HG03565 (cell line): ENCODE measurements at regions not wholly inside any gene's neighbourhood (a gene's known extent, or its start where the extent isn't known, plus 50 kb on each side); places are given as distances from the start of the nearest gene placed in this dataset.

ENCODE experiments used
- ATAC-seq: cut with Tn5 transposase; IDR thresholded peaks from one replicate; pipeline ENCODE4 v1.9.1; 2021; ENCODE audit warnings: mild to moderate bottlenecking, moderate library complexity; ENCODE audit not compliant: unreplicated experiment

DNA sequence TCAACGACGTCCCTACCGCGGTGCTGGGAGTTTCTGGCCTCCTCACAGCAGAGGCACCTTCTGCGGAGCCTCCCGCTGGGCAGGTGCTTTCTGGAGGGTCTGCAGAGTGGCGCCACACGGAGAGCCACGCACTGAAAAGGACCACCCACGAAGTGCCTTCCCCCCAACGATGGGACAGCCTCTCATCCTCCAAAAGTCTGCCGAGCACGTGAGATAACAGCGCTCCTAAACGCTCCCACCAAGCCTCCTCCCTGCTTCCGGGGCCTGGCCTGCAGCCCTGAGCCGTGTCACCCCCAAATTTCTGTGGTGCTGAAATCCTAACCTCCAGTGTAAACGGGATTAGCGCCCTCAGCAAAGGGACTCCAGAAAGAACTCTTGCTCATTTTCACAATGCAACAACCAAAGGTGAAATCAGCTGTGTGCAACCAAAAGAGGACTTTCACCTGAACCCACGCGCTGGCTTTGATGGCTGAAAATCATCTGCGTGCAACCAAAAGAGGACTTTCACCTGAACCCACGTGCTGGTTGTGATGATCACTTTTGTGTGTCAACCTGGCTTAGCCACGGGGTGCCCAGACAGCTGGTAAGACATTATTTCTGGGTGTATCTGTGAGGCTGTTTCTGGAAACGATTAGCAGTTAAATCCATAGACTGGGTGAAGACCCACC is 924.6 kb downstream of the BRD1 start:
- no peak for ATAC-seq

DNA sequence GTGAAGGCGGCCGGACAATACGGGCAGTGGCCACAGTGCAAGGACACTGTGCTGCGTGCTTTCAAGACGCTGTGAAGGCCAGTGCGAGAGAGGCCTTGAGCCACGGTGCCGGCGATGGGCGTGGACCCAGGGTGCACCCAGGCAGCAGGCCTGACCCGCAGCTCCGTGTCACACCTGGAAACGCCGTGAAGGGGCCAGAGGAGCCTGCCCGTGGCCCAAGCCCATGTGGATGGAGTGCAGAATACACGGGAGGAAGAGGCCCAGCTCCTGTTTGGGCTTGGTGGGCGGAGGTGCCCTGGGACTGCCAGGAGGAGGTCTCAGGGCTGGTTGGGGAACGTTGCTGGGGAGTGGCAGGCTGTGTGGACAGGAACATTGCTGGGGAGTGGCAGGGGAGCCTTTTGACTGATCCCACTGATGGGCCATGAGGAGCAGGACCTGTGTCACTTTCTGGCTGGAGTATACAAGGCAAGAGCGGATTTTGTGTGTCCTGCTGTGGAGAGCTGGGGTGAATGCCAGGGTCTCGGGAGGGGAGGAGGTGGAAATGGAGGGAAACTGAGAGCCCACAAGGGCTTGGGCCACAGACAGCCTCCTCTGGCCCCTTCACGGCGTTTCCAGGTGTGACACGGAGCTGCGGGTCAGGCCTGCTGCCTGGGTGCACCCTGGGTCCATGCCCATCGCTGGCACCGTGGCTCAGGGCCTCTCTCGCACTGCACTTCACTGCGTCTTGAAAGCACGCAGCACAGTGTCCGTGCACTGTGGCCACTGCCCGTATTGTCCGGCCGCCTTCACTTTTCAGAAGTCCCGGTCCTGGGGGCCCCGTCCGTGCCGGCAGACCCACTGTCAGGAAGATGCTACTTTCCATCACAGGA is 925.4 kb downstream of the BRD1 start:
- ATAC-seq: no peak

DNA sequence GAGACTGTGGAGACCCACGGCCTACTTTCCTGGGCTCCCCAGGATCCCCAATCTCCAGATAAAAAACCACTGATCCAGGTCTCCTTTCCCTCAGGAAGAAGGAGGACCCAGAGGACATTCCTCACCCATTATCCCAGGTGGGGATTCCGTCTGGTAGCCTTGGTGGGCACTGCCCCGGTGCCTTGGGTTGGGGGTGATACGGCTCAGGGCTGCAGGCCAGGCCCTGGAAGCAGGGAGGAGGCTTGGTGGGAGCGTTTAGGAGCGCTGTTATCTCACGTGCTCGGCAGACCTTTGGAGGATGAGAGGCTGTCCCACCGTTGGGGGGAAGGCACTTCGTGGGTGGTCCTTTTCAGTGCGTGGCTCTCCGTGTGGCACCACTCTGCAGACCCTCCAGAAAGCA is 926.3 kb downstream of the BRD1 start:
- no peak for ATAC-seq

DNA sequence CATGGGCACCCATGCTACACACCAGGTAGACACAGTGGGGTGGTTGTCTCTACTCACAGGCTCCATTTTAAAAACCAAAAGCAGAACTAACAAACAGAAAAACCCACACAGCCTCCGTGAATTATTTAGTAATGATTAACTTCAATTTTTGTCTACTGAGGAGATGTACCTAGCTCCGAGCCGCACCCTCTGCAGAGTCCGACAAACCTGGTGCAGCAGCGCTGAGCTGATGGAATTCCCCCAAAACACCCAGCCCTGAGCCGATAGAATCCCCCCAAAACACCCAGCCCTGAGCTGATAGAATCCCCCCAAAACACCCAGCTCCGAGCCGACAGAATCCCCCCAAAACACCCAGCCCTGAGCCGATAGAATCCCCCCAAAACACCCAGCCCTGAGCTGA is 927.0 kb downstream of the BRD1 start:
- no peak for ATAC-seq

DNA sequence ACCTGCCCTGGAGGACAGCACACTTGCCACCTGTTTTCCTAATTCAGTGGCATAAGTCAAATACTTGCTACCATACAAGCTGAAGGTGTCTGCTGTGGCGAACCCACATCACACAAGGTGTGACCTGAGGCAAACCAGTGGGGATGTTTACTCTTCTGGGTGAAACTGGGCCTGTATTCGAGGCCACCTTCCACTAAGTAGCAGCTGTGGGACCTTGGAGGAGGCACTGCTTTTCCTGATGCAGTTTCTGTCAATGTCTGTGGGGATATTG is 927.4 kb downstream of the BRD1 start:
- ATAC-seq: no peak

DNA sequence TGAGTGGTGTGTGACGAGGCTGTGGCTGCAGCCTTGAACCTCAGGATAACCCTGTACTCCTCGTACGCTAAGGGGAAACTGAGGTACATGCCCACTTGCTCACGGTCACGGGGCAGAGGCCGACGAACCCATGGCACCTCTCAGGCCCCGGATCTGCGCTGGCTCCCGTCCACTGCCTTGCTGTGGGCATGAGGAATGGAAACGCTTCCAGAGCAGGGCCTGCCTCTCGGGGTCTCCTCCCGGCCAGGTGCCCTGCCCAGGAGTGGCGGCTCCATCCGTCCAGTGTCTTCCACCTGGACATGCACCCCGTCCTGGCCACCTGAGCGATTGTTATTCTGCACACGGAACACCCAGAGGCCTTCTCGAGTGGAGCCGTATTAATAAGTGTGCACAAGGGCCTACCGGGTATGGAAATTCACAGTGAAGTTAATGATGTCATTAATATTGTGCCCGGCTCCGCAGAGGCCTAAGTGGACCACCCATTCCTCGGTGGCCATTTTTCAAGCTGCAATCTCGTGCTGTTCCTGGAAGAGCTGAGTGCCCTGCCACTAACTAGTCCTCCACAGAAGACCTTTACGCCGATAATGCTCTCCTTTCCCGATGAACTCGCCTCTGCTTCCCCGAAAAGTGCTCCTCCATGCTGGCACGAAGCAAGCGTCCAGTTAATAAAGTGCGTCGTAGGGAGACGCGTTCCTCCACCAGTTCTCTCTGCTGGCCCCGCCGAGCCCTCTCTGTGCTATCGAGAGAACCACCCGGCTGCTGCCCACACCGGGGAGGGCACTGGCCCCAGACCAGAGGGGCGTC is 927.9 kb downstream of the BRD1 start:
- ATAC-seq: no peak

DNA sequence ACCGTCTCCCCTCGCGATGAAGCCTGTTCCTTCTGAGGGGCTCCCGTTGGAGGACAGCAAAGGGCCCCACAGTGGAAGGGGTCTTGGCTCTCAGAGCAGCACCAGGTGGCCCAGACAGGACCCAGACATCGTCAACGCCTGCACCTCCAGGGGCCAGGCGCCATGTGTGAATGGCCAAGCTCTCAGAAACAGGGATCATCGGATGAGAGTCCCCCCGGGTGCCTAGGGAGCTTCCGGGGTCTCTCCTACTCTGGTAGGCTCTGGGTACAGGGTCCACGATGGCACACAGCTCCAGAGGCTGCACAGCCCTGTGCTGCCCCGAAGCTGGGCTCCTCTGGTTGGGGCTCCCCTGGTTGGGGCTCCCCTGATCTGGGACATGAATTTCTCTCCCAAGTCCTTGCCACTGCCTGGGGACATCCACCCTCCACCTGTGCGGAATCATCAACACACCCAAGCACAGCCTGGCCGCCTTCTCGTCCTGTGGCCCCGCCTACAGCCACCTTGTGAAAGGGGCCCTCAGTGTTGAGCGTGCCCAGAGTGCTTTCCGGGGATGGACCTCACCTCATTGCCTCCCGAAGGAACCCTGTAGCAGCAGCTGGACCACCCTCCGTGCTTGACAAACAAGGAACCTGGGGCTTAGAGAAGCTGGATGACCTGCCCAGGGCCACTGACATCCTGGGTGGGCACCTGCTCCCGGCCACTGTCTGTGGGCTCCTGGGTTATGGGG is 929.0 kb downstream of the BRD1 start:
- ATAC-seq: no peak

DNA sequence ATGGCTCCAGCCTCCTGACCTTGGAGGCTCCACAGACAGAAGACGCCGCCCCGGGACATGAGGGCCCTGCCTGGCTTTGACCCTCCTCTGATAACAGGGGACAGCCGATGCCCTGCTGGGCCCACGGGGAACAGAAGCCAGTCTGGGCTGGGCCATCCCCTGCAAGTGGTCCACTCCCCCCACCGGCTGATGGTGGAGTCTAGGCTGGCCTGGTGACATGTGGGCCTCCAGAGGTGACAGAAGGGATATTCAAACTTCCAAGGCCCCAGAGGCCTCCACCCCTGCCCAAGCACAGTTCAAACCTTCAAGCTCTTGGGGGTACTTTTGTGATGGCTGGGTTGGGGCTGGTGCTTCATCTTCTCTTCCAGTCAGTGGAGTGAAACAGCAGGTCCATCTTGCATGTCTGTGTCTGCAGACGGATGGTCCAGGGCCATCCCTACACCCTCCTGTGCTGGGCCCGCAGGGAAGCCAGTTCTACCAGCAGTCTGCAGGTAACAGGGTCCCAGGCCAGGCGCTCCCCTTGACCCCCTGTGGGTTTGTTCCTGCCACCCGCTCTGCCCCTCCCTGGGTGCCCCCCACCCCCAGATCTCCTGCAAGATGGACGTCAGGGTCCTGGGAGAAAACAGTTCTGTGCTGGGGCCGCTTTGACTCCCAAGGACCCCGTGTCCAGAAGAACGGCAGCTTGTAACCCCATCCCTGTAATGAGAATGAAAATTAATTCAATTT is 929.9 kb downstream of the BRD1 start:
- no peak for ATAC-seq

DNA sequence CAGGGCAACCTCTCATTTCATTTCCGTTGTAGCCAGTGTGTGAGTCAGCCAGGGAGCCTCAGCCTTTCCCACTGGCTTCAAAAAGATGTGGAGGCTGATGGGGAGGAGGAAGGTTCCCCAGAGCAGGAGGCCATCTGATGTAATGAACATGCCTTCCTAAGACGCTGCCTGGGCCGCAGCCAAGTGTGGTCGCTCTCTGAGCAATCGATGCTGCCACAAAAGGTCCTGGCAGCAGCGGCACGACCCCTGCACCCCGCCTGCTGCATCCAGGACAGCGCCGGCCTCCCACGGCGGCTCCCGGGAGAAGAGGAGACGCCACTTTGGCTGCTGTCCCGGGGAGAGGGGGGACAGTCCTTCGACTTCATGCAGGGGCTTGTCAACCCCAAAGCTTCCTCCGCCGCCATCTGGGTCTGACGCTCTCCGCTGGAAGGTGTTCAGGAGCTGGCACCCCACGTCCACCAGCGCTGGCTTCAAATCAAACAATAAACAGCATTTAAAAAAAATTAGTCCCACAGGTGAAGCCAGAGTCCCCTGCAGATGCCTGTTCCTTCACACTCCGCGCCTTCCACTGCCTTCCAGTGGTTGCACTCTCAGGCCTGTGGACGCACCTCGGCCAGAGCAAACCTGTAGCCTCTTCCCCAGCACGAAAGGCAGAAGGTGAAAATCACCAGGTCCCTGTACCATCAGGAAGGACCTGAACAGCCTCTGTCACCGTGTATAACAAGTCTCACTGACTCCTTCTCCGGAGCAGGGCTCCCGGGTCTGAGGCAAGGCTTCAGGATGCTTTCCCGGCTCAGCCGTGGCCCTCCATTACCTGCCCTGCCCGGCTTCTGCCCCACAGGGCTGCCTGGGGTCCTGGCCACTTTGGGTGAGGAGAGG is 930.7 kb downstream of the BRD1 start:
- ATAC-seq: no peak

DNA sequence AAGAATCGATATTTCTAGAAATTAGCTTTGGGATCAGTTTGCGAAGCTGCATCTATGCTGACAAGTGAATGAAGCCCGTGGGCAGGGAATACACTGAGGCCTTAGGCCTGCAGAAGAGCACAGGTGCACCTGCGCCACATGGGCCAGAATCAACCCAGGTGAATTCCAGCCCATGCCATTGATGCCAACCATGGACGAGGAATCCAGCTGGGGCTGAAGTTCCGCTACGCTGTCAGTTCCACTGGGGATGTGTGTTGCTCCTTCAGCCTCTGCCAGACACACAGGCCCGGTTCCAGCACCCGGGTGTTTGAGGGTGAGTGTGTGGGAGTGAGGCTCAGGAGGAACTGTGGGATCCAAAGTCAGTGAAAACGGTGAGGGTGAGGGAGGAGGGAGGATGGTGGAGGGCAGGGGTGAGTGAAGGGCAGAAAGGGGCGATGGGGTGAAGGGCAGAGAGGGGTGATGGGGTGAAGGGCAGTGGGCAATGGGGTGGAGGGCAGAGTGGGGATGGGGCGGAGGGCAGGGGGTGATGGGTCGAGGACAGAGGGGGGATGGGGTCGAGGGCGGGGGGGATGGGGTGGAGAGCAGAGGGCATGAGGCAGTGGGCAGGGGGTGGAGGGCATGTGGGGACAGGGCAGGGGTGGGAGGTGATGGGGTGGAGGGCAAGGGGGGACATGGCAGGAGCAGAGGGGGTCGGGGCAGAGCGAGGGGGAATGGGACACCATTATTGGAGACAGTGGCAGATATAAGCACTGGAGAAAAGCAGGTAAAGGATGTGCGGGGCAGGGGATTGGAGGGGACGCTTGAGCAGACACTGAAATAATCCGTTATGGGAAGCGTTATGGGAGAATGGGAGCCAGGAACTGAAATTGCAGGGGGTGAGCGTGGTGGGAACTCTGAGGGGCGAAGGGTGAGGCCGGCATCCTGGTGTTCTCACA is 931.6 kb downstream of the BRD1 start:
- no peak for ATAC-seq

DNA sequence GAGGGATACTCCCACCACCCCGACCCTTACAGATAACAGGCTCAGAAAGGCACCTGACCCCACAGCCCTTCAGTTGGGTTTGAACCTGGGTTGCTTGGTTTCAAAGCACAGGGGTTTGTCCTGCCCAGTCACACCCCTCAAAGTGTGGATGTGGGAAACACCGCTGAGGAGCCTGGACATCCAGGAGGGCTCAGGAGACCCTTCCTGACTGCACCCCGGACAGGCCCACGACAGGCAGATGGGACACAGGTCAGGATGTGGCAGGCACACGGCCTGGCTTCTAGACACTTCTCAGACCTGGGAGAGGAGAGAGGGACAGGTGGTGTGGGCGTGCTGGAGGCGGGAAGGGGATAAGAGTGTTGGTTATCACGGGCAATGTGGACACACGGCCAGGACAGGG is 932.3 kb downstream of the BRD1 start:
- ATAC-seq: no peak

DNA sequence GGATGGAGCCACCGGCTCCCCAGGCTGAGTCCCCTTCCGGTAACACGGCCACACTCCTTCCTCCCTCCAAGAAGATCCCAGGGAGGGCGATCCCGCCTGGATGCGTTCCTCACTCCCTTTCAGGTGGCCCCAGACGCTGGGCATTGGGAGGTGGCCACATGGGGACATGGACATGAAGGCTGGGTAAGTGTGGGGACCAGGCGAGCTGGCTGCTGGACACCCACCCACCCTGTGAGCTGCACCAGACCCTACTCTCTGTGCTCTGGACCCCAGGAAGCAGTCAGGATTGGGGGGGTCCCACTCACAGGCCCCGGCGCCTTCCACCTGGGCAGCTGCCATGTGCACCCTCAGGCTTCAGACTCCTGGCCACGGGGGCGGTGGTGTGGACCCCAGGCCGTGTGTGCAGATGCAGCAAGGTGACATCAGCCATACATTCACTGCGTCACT is 932.8 kb downstream of the BRD1 start:
- ATAC-seq: no peak

DNA sequence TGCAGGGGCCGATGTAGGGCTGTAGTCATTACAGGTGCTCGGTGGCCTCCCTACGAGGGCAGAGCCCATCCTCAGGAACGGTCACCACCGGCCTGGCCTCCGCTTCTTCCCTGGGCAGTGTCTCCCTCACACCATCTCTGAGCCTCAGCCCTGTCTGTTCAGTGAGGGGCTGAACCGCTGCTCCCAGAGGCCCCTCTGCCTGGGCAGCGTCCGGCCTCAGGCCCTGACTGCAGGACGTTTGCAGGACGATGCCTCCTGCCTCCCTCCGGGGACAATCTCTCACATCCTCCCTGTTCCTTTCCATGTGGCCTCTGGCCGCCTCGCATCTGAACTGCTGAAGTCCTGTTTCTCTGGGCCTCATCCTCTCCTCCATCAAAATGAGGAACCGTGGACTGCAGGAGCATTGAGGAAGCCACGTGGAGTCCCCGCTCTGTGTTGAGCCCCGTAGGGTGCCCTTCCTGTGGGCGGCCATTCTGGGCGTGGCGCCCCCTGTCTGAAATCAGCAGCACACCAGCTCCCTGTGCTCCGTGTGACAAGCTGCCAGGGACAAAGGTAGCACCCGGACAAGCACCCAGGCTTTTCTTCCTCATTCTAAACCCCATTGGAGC is 933.5 kb downstream of the BRD1 start:
- ATAC-seq: no peak

DNA sequence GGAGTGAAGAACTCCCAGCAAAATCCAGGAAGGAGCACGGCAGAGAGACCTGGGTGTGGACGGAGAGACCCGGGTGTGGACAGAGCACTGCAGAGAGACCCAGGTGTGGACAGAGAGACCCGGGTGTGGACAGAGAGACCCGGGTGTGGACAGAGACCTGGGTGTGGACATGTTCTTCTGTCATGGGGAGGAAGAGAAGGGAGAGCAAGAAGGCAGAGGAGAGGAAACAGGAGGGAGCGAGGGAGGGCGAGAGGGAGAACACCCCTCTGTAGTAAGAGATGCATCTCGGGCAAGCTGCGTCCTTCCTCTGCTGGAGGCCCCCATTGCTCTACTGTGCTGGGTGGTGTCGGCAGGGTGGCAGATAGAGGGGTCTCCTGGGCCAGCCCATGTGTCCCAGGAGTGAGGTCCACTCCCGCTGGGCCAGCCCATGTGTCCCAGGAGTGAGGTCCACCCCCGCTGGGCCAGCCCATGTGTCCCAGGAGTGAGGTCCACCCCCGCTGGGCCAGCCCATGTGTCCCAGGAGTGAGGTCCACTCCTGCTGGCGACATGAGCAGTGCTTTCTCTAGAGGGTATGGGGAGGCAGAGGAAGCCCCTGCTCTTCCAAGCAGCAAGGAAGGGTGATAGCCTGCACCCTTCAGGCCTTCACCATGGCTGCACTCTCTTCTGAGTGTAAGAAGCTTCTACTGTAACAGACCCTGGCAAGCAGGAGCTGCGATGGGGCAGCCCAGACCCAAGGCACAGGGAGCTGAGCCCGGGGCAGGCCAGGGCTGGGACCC is 934.2 kb downstream of the BRD1 start:
- no peak for ATAC-seq

DNA sequence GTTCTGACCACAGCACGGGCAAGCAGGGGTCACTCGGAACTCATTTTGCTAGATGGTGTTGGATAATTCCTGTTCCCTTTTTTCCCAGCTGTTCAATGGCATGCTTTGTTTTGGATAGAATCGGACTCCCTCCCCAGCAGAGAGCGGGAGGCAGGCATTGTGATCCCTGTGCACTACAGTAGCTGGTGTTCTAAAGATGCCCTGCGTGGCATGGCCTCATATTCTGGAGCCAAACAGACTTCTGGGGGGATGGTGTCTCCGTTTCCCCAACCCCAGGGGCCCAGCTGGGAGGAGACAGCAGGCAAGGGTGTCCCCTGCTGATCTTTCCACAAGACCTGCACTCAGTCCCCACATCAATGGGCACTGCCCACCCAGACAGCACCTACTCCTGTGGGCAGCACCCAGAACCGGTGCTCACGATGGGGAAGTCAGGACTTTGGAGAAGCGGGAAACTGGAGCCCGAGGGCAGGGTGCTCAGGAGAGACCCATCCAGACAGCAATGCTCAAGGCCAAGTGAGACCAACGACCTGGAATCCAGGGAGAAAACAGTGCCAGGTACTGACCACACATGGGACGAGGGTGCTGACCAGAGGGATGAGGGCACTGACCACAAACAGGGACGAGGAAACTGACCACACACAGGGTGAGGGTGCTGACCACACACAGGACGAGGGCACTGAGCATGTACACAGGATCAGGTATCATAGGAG is 934.9 kb downstream of the BRD1 start:
- no peak for ATAC-seq

DNA sequence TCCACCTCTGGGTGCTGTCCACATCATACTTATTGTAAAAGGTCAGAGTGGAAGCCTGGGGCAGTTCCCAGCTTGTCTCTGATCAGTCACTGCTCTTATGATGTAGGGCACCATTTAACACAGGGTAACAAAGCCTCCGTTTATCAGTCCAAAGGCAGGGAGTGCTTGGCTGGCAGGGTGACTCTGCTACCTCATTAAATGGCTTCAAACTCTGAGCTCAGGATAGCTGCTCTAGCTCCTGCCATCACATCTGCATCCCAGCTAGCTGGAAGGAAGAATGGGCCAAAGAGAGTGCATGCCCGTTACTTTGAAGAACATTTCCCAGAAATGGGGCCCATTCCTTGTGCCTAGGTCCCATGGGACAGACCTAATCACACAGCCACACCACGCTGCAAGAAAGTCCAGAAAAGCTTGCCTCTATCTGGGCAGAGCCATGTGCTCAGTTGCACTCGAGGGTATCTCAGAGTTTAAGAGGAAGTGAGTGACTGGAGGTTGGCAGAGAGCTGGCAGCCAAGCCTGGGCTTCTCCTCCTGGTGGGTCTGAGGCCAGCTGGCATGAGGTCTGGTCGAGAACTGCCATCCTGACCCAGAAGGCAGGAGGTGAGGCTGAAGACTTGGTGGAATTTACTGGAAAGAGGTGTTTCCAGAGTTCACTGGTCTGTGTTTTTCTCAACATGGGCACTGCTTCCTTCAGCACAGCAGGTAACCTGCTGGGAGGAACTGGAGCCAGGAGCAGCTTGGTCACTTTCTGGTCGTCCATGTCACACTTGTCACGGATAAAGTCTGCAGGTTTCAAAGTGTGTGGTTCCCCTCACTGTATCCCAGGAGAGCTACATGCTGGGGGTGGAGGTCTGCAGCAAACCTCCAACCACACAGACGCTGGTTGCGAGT is 935.7 kb downstream of the BRD1 start:
- ATAC-seq: no peak
